SH-SY5Y (cell line): ENCODE measurements at regions not wholly inside any gene's neighbourhood (a gene's known extent, or its start where the extent isn't known, plus 50 kb on each side); places are given as distances from the start of the nearest gene placed in this dataset.

ENCODE experiments used
- GATA2 ChIP-seq: IDR thresholded peaks from 2 replicates; pipeline ENCODE4 v1.6.1; 2011; ENCODE audit warnings: mild to moderate bottlenecking, low read depth, low read length
- GATA3 ChIP-seq: IDR thresholded peaks from 2 replicates; pipeline ENCODE4 v1.6.1; 2011; ENCODE audit warnings: low read depth, mild to moderate bottlenecking, low read length, moderate library complexity

DNA sequence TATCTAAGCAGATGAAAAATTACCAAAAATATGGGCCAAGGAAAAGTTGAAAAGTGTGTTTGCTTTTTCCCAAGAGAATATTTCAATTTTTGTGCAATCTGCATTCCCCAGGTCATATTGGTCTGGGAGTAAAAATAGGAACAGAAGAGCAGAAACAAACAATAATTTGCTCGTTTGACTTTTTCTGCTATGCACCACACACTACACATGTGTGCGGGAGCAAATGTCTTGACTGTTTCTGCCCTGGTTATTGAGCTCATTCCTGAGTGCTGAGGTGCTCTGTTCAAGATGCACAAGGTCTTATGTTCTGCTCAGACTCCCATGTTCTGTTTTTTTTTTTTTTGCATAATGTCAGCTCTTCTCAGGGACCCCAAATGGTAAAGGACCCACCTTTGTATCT lies 298.0 kb upstream of the MME start:
- TF ChIP-seq GATA2 (no peak), GATA3 (no peak)

DNA sequence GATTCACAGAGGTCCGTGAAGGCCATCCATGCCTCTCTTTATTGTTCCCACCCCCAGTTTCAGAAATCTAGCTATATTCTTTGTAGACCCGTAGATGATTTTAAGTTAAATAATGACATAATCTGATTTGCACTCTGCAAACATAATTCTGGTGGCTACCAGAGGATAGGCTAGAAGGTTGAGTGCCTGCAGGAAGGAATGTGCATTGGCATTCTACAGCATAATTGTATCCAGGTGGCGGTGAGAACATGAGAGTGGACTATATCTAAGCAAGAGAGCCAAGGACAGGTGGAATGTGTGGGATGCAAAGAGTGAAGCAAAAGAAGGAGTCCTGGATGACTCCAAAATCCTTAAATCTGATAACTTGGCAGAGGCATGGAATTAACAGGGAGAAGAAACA lies 298.5 kb upstream of the MME start:
- TF ChIP-seq GATA2 (no peak), GATA3 (no peak)

DNA sequence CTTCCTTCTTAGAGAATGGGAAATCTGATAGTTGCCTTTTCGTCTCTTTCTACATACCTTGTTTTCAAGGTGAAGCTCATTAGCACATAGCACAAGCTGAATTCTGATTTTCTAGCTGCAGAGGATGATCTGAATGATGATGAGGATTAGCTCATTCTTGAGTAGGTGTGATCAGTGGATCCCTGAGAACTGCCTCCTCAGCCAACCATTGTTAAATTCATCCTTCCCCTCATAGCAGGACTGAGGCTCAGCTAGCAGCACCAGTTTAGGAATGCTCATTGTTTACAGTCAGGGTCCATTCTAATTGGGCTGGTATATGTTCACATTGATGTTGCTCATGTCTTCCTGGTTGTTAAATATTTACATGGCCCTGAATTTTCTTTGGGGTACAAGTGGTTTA lies 299.9 kb upstream of the MME start:
- TF ChIP-seq GATA2 = no peak
- no peak for TF ChIP-seq GATA3

DNA sequence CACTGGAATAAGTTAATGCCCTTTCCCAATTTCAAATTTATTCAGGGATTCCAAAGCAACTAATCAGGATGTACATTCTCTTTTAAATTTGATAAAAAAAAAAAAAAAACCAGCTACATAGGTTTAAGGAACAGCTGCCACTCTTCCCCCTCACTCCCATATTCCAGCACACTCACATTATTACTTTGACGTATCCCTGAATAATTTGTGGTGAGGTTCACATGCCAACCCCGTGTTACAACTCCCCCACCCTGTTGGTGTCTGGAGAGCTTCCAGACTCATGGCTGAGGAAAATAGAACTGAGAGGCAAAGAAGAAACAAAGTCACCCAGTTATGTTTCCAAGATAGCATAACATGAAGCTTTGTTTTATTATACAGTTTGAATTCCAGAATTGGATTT lies 300.5 kb upstream of the MME start:
- TF ChIP-seq GATA2 (no peak), GATA3 (no peak)

DNA sequence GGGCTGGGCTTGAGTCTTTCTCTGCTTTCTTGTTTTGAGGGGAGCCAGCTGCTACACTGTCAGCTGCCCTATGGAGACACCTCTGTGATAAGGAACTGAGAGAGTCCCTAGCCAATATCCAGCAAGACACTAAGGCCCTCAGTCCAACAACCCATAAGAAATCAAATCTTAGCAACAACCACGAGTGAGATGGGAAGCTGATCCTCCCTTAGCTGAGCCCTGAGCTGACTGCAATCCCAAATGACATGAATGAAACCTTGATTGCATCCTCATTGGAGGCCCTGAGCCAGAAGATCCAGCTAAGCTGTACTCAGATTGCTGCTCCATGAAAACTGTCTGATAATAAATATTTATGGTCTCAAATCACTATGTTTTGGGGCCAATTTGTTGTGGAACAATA lies 302.1 kb upstream of the MME start:
- no peak for TF ChIP-seq GATA2
- no peak for TF ChIP-seq GATA3

DNA sequence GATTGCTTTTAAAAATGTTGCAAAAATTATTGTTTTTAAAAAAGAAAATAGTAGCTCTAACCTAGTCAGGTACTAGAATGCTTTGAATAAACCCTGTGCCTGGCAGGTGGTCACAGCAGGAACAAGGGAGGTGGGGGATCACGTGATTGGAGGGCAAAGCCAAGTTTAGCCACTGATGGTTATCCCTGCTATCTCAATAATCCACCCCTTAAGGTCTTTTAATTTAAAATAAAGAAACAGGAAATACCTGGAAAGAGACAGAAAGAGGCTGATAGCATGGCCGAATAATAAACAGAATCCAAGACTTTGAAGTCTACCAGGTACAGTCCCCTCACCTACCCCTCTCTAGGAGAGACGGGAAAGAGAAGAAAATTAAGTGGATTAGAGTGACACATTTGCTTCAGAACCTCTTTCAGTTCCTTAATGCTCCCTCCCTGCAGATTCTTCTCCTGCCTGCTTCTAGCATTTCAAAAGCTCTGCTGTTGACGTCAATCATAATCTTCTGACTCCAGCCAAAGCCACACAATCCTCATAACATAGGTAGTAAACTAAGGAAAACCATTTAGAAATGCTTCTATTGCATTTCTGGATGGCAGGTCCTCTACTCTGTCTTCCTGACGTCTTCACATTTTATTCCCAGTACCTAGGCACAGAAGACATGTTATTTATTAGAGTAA lies 303.4 kb upstream of the MME start:
- TF ChIP-seq GATA2 = no peak
- no peak for TF ChIP-seq GATA3

DNA sequence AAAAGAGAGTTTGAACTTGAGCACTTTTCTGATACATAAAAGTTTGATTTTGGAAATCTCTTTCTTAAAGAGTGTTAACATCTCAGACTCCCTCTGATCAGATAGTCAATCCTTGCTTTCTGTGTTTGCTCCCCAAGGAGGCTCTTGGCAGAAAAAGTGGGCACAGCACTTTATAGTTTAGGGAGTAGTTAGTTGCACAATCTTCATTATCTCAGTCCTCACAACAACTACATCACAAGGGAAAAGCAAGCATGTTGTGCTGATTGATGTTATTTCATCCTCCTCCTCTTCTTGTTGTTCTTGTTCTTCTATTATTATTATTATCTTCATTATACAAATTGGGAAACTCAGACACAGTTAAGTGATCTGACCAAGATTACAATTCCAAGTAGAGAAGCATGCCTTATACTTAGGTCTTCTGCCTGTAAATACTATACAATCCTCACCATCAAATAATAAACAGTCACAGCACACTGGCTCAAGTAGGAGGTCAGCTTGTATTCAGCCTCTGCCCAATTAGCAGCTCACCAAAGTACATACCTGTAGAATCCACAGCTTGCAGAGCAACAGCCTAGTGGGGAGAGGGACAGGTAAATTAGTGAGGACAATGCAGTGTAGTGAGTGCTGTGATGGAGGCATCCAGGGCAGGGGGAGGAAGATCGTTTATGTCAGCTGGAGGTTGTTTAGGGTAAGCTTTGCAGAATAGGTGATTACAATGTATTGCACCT lies 304.1 kb upstream of the MME start:
- TF ChIP-seq GATA3 = no peak
- TF ChIP-seq GATA2 = no peak

DNA sequence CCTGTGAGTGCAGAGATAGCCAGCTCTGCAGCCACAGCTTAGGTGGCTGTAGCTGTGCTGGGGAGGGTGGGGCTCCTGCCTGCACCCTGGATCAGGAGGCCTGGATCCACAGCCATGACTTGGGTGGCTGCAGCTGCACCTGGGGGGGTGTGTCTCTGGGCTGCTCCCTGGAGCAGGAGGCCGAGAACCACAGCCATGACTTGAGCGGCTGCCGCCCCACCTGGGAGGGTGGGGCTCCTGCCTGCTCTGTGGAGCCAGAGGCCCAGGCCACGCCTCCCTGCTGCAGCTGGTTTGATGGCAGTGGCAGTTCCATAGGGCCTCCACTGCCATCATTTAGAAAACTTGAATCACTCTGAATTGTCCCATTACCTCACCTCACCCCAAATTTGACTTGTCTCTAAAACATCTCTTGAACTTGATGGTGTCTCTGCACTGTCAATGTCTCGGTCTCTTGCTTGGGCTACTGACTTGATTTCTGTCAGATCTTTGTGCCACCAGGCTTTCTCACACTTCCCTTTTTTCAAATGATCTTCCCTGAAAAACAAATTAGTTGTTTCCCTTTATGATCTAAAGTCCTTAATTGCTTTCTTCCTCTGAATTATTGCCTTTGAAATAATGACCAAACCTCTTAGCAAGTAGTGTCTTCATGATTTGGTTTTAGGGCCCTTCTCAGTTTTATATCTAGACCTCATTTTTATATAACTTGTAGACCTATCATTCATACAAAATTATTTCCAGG lies 313.2 kb upstream of the MME start:
- TF ChIP-seq GATA2 (no peak), GATA3 (no peak)

DNA sequence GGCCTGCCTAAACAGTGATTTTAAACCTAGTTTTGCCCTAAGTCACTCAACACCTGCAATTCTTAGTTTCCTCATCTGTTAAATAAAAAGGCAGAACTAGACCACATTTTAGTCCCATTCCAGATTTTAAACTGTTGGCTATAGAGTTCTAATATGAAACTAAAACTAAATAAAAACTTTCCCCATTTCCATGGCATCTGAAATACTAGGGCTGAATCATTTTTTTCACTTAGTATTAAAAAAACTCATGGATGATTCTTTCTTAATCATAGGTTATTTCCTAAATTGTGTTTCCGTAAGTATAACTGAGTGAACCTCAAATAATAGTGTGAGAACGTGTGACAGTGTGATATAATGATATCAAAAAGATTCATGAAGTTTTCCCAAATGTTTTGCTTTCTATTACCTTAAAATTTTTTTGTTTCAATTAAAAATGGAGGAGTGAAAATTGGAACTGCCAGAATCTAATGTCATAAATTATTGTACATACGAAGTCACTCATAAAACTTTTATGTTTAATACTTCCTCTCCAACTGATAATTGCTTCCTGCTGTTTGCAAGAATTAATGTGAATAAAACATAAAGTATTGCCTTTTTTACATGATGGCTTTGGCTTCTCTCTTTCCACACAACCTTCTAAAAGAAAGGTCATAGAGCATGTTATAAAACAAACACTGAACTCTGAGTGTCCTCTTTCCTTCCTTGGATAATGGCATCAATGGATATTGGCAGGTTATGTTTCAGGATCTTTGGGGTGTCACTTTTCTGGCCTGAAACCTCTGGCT lies 315.1 kb upstream of the MME start:
- TF ChIP-seq GATA2 (no peak), GATA3 (no peak)

DNA sequence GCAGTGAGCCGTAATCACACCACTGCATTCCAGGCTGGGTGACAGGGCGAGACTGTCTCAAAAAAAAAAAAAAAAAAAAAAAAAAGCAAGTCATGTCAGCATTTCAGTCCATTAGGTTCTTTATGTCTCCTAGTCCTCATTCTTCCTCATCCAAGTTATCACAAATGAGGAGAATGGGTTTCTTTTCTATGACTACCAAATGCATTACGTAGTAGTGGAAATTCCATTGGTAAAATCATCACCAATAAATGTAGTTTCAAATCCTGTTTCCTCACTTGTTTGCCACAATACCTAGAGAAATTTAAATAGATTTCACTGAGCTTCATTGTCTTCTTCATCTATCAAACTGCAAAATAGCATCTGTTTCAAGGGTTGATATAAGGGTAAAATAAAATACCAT lies 317.6 kb upstream of the MME start:
- TF ChIP-seq GATA3 (no peak), GATA2 (no peak)

DNA sequence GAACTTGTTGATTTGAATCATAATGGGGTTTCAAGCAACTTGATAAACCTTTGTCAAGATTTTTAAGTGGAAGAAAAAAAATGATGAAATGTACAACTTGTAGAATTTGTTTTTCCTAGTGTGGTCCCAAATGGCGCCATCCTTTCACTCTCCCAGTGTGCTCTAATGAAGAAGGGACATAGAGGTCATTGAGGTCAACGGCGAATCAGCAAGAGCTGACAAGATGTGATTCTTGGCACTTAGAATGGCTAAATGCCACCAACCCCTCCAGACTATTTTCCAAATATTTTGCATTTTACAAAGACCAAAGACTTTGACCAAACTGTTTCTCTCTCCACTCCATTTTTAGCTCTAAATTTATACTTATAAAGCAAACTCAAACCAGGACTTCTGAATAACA lies 320.2 kb upstream of the MME start:
- TF ChIP-seq GATA2 (no peak), GATA3 (no peak)

DNA sequence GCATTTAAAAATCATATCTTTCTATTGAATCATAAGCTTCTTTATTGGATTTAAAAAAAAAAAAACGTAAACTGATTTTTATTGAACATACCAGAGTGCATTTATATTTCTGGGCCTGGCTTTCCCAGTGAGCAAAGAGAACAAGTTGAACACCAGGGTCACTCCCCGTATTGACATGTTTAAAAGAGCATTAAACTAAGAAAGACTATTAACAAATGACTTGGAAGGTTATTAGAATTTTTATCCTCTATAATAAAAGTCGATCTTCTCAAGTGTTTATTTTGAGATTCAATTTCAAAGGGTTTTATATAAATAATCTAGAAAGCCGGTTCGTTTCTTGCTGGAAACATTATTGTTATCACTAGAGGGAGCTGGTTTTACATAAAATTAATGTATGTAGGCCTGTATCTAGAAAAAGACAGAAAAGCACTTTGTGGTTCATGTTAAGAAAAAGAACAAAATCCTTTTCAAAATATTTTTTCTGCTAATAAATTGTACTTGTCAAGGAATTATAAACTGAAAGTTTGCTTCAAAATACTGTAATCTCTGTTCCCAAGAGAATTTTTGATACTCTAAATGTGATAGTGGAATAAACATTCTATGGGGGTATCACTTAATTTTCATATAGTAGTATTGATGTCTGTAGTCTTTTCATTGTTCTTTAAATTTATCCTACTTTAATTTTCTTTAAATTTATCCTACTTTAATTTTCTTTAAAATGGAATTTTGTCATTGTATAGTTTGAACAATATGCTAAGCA lies 321.8 kb upstream of the MME start:
- TF ChIP-seq GATA2 (no peak), GATA3 (no peak)

DNA sequence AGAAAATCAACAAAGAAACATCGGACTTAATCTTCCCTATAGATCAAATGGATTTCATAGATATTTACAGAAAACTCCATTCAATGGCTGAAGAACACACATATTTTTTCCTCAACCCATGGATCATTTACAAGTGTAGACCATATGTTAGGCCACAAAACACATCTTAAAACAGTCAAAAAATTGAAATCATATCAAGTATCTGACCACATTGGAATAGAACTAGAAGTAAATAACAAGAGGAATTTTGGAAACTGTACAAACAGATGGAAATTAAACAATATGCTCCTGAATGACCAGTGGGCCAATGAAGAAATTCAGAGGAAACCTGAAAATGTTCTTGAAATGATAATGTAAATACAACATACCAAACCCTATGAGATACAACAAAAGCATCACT lies 323.1 kb upstream of the GPR149 start:
- no peak for TF ChIP-seq GATA3
- TF ChIP-seq GATA2 = no peak
